Endometrium (tissue), 2 donors: ENCODE measurements at regions not wholly inside any gene's neighbourhood (a gene's known extent, or its start where the extent isn't known, plus 50 kb on each side); places are given as distances from the start of the nearest gene placed in this dataset.

Source experiments
- FAIRE-seq: peaks from 2 replicates; lab custom pipeline; 2012; peaks lifted over from hg19 to GRCh38; lab: Jason Lieb, UNC
- donor health status: control.
- donor health status: control.

DNA sequence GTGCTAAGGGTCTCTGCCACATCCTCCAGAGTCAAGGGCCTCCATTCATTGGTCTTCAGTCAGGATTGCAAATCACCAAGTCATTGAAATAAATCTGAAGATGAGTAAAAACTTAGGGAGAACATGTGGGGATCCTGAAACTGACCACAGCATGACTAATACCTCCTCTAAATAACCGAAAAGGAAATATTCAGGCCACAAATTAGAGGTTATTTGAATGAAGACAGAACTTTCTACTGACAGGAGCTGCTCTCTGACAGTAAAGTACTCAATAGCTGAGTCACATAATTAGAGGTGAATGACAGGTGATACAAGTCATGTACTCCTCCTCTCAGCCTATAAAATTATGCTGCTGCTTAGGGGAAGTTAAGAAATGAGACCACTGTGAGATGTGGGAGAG is 240.2 kb upstream of the F9 start:
- no peak for FAIRE-seq

DNA sequence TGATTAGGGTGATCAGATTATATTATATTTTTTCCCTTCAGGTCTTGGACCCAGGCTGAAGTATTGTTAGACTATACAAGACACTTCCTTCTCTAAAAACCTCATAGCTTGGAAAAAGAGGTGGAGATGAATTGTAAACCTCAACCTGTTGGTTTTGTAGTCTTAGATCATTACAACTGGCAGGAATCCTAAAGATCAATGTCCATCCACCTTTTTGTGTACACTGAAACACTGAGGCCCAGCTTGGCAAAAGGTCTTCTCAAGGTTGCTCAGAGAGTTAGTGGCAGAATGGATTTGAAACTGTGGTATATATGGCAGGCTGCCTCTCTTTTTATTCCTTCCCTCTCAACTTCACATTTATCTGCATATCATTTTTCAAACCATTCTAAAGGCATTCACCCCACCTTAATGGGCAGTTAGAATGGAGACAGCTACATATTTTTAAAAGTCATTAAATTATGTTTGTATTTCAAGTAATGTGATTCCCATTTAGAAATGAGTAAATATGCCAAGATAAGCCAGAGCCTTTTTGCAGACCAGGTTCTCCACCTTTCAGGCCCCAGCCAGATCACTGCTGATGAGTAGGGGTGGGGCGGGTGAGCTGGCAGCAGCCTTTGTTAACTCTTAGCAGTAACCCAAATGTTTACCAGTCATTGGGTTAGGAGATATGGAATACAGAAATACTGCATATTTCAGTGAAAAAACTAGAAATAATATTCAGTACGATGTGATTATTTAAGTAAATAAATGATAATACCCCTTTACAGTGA is 243.2 kb upstream of the F9 start:
- FAIRE-seq, result no peak

DNA sequence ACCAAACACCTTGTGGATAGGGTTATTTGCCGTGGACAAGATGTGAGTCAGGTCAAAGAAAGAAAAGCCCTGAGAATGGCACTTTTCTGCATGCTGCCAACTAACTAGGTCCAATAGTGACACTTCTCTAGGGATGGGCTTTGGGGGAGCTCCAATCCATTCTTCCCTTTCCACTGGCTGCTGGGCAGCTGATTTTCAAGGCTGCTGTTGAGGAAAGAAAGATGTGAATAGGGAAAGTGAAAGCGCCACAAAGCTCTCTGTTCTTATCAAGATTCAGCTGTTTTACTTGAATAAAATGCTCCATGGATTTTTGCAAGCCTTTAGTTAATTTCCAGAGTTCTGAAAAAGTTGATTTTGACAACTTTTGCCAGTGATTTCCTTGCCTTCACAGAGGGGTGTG is 244.2 kb upstream of the F9 start:
- no peak for FAIRE-seq

DNA sequence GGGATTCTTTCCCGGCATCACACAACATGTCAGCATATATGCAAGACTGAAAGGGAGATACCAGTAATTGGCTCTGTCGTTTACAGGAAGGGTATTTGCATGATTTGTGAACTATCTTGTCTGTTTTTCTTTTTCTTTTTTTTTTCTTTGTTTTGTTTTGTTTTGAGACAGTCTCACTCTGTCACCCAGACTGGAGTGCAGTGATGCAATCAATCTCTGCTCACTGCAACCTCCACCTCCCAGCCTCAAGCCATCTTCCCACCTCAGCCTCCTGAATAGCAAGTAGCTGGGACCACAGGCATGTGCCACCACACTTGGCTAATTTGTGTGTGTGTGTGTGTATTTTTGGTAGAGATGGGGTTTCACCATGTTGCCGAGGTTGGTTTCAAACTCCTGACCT is 262.7 kb upstream of the F9 start:
- FAIRE-seq, result no peak

DNA sequence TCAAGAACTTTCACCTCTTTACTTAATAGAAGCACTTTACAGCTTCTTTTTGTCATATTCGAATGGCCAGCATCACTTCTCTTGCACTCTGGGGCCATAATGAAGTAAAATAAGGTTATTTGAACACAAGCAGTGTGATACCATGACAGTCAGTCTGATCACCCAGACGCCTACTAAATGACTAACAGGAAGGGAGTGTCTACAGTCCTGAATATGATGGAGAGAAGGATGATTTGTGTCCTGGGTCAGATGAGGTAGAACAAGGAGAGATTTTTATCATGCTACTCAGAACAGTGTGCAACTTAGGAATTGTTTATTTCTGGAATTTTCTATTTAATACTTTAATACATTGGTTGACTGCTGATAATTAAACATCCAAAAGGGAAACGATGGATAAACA is 284.2 kb upstream of the F9 start:
- FAIRE-seq, result no peak

DNA sequence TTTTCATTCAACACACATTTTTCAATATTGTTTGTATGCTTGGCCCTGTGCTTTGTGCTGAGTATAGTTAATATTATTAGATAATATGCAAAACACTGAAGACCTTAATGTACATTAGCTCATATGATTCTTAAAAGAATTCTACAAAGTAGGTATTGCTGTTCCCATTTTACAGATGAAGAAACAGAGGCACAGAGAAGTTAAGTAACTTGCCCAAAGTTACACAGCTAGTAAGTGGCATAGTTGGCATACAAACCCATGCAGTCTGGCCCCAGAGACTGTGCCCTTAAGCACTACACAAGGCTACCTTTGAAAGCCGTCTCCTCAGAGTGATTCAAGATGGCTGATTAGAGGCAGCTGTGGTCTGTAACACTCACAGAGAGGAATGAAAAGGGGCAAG is 293.4 kb upstream of the F9 start:
- no peak for FAIRE-seq

DNA sequence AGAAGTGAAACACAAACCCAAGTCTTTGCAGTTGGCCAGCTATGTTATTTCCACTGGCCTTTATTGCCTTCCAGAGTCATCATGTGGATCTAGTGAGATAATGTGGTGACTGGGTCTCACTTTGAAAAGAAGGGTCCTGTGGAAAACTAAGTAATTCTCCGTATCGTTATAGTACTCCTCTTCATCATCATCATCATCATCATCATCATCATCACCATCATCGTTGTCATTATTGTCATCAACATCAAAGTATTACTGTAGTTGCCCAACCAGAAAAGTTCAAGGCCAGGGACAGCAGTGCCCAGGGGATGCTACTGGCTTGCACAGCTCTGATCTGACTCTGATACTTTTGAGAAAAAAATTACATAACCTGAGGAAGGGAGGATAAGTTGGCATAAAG is 295.6 kb upstream of the F9 start:
- FAIRE-seq, result no peak

DNA sequence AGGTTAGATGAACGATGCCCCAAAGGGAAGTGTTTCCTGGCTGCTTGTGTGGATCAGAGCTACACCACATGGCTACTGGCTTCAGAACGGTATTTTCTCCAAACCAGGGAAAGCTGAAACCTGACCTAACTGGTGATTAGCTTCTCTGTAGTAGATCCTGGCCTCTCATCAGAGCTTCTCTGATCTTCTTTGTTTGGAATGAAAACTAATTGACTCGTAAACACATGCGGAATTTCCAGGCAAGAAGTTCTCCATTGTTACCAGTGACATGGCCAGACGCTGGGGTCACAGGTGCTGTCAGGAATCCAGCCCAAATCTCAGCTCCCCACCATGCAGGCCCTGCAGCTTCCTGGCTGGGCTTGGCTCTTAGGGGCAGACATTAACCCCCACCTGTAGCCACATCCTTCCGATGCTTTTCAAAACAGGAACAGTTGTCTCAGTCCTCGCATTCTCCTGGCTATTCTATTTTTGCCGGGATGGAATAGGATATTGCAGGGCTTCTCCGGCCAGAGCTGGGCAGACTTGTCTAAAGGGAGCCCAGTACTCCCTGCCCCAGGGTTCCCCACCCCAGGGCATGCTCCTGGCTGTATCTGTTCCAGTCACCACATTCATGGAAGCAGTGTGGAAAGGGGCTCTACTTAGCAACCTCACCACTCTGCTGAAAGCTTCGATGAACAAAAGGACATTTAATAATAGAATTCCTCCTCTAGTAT is 305.4 kb upstream of the F9 start:
- no peak for FAIRE-seq

DNA sequence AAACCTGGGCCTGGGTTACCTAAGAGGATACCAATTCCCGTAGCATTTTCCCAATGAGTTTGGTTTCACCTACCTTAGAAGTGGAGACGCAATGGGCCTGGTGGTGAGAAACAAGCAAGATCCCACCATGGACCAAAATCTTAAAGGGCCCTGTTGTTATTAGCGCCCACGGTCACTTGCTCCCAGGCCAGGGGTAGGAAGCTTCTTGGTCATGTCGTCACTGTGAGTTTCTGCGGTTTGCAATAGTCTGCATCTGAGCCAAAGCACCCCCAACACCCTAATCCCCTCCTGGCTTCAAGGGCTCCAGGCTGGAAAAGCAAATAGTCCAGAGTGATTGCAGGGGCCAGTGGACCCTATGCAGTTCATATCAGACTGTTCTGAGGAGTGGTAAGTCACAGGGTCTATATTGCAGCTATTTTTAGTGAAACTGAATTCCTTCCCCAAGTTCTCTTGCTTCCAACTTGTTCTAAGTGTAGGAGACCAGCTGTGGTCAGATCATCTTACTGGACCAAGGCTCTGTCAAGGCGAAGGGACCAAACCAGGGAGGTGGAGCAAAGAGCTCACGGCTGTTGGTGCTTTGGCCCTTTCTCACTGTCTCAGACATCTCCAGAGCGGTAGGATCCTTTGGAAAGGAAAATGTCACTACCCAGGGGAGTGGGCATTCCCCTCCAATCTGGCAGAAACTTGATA is 307.9 kb upstream of the F9 start:
- no peak for FAIRE-seq

DNA sequence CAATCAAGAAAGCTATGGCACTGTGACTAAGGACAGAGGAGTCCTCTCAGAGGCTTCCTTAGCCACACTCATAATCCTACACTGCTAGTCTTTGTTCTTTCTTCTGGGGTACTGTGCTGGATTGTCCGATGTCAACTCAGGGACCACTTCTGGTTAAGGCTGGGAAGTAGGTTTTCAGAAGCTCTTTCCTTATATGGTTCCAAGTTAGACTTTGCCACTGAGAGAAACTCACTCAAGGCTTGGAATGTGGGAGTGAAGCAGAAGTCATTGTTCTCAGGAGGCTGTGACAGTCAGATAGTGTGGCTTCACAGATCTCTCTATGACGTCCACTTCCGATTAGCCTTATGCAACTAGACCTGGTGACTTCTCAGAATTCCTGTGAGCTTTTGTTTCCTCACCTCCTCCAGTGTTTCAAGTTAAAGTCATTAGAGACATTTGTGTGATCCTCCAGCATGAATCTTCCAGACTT is 317.3 kb upstream of the F9 start:
- no peak for FAIRE-seq

DNA sequence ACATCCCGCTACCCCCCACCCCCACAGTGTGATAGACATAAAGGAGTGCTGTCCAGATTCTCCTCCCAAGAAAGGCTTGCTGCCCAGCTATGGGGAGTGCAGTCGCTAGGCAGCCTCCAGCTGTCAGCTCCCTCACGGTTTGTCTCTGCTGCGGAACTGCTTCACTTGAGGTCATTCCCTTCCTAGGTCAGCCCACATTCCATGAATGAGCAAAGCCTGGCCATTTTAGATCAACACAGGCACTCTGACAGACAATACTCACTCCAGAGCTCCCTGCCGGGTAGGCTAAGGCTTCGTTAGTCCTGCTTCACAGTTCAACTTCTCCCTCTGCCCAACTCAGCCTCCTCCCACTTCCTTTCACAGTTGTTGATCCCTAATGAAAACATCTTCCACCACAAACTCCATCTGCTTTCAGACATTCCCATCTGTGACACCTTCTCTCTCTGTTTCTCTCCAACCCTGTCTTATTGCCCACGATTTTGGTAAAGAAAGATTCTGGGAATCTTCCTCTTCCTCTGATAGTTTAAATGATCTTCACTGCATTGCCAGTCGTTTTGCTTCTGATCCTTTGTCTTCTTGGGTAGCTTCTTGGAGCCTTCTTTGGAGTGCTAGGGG is 318.9 kb upstream of the F9 start:
- no peak for FAIRE-seq

DNA sequence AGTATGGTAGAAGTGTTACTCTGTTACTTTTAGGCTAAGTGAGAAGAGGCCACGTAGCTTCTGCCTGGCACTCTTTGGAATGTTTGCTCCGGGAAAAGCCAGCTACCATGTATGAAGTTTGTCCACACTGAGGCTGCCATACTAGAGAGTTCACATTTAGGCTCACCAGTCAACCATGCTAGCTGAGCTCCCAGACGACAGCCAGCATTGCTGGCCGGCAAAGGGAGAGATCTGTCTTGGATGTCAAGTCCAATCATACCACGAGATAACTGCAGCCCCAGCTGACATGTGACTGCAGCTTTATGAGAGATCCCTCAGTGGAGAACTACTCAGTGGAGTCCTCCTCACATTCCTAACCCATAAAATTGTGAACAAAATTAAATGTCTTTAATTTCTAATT is 321.2 kb upstream of the F9 start:
- no peak for FAIRE-seq

DNA sequence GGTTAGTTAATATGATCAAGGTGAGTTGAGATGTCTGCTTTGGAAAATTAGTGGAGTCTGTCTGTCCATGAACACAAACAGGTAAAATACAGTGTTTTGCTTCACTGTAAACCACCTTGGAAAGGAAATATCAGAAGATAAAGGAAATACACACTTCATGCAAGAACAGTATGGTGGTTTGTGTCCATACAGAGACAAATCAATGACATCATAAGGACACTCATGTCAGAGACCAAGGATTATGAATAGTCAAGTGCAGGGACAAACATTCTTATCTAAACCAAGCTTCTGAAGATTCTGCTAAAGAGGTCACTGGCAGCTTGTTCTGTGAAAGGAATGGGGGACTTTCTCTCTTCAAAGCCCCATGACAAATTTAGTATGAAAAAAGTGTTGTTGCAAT is 322.9 kb upstream of the F9 start:
- FAIRE-seq, result no peak

DNA sequence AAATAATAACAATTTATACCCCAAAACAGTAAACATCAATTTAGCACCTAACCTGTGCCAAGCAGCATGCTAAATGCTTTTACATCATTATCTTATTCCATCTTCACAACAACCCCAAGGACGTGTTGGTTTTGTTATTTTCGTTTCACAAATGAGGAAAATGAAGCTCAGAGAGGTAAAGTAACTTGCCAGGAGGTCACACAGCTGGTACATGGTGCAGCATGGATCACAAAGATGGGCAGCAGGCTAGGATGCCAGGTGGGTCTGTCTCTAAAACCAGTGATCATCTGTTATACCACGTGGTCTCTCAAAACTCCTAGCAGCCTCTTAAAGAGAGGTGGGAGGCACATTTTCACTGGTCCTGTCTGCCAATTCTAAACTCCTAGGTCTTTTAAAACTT is 323.6 kb upstream of the F9 start:
- FAIRE-seq, result no peak

DNA sequence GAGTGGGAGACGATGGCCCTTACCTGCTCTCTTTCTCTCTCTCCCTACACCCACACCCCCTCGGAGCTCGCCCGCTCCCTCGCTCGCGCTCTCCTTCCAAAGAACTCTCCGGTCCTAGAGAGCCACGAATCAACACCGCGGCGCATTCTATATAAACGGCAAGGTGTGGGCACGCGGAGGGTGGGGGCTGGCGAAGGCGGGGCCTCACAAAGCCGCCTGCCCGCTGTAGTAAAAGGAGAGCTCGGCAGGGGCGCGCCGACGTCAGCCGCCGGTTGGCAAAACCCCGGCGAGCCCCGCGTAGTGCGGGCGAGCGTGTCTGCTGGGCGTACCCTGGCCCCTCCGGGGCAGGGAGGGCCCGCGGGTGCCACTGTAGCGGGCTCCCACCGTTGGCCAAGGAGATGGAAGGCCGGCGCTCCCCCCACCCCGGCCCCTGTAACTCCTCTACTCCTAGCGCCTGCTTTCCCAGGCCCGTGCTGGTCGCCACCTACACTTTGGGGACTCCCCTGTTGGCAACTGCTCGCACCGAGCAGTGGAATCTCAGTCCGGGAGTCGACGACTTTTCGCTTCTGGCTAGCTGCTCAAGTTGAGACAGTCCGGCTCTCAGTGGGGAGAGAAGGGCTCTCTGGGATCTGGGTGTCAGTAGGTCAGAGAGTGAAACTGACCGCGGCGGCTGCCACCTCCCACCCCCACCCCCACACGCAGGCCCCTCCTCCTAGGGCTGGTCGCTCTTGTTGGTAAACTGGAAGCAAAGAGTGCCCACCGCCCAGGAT is 325.5 kb upstream of the F9 start:
- no peak for FAIRE-seq

DNA sequence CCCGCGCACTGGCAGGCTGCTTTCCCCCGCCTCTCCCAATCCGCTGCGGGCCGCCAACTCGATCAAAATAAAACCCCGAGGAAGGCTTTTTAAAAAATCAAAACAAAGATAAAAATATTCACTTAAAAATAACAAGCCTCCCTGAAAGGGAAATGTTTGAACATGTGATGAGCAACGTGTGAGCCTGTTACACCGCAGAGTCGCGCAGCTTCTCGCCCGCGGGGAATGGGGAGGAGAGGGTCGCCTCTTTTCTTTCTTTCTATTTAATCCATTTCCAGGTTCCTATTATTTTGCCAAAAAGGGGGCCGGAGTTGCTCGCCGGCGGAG is 326.0 kb upstream of the F9 start:
- no peak for FAIRE-seq

DNA sequence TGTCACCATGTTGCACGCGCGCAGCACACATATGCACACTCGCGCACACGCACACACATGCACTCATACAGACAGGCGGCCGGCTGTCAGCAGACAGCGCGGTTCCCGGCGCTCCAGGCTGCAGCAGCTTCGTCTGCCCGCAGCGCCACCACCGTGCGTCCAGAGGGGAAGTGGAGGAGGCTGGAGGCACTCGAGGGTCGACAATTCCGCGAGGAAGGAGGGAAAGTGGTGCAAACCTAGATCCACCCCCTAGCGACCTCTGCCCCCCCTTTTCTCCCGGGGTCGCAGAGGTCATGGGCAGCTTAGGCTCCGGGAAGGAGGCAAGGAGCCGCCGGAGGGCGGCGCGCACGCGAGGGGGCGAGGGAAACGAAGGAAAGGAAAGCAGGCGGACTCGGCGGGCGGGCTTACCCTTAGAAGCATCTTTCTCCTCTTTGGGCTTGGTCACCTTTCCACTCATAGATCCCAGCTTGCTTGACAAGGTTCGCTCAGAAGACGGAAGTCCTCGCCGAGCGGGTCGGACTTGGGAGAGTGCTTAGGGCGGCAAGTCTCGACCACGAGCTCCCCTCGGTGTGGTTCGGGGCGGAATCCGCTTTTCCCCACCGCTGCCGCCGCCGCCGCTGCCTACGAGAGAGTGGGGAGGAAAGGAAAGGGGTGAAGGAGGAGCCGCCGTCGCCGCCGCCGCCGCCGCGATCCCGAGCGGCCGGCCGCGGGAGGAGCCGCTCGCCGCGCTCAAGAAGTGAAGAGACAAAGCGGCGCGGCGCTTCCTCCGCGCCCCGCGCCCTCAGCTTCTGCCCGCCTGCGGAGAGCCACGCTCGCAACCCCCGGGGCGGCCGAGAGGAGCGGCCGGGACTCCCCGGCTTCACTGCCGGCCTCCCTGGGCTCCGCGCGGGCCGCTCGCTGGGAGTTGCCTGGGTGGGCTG is 326.6 kb upstream of the F9 start:
- no peak for FAIRE-seq

DNA sequence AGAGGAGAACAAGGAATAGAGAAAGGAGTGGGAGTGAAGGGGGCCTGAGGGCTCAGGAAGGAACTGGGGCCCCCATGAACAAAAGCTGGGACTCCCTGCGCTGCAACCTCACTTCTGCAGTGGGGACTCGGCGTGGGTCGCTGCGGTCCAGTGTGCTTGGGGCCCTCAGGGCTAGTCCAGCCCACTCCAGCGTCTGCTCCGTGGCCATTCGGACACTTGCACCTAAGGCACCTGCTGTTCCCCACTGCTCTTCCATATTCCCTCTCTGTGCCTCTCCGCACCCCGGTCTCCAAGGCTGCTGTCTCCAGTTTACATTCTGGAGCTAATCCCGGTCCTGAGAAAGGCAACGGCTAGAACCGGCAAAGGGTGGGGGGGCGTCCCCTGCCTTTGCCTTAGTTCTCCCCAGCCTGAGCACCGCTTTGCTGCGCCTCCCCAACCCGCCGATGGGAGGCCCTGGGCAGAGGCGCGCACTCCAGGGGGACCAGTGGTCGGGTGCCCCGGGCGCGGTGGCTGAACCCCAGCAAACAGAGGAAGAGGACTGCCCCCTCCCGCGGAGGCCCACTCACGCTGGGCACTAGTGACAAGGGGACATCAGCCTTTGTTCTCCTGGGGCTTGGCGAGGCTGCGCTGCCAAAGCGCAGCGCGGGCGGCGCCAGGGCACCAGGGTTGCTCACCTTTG is 327.7 kb upstream of the F9 start:
- FAIRE-seq, result no peak

DNA sequence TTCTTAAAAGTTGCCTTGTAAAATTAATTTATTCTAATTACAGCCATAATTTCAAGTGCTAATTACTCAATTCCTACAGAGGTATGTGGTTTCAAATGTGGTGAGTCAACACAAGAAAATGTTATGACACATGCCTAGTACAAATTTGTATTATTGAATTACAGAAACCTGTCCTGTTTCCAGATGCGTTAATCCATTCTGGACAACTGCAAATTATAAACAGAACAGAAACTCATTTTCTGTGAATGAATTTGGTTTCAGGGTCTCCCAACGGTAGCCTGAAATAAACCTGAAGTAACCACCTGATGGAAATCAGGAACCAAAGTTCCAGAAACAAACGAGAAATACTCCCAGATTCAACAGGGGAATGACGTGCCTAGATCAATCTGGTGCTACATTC is 328.6 kb upstream of the F9 start:
- FAIRE-seq, result no peak

DNA sequence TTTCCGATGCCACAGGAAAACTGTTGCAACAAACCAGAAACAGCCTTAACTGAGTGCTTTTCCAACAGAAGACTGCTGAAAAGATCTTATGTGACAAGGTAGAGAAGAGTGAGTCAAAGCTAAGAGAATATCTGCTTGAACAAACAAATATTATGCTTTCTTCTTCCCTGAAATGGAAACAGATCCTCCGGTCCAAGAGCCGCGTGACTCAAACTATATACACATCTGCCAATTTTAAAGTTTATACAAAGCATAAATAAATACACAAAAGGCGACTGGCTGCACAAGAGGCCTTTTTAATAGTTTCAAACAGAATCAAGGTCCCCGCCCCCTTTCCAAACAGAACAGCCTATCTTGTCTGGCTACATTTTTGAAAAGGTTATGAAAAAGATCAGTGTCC is 329.7 kb upstream of the F9 start:
- no peak for FAIRE-seq

DNA sequence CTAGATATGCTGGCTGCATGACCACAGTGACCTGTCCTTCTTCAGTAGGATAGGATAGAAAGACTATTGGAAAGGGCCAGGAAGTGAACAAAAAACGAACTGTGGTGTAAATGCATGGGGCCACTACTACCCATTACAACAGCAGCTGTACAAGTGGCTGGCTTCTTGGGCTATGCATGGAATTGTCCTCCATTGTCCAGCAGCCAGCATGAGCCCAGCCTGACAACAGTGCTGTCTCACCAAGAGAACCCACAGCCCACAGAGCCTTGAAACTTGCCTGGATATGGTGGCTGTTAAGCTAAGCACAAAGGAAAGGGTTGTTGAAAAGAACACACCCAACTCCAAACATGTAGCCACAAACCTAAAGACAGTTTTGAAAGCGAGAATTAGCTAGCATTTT is 330.2 kb upstream of the F9 start:
- FAIRE-seq, result no peak
